Calu3 (cell line): ENCODE measurements at regions not wholly inside any gene's neighbourhood (a gene's known extent, or its start where the extent isn't known, plus 50 kb on each side); places are given as distances from the start of the nearest gene placed in this dataset.
"Not testable (repeated sequence)": the region's sequence is repeated elsewhere in the genome, so short reads cannot be mapped to it uniquely, and the experiment has no call there.

Experiments
- BruUV-seq: library from RNA; stranded (reverse); fragments of 400-500 nt; replicated peaks from 2 replicates; lab custom pipeline; 2021; lab: Mats Ljungman, UMichigan
- CTCF ChIA-PET: fragments of 300-600 bp; sonication (Branson Sonifier 250); formaldehyde crosslinking; loops from one replicate; lab custom pipeline; 2022; ENCODE audit warnings: antibody characterized with exemption; lab: Charles Lee
- DNase-seq: peaks from one replicate; pipeline ENCODE4 v3.0.0; 2022
- H3K27ac Mint-ChIP-seq: one replicate; pipeline ENCODE4 v1.8.0; 2022; ENCODE audit warnings: mixed read lengths; ENCODE audit not compliant: unreplicated experiment
- H3K27me3 Mint-ChIP-seq: one replicate; pipeline ENCODE4 v1.8.0; 2022; ENCODE audit warnings: mixed read lengths; ENCODE audit not compliant: unreplicated experiment
- H3K36me3 Mint-ChIP-seq: one replicate; pipeline ENCODE4 v1.8.0; 2022; ENCODE audit warnings: mild to moderate bottlenecking, moderate library complexity, mixed read lengths; ENCODE audit not compliant: insufficient read depth, unreplicated experiment
- H3K4me1 Mint-ChIP-seq: one replicate; pipeline ENCODE4 v1.8.0; 2022; ENCODE audit warnings: mild to moderate bottlenecking, low read depth, mixed read lengths; ENCODE audit not compliant: unreplicated experiment
- H3K4me3 Mint-ChIP-seq: one replicate; pipeline ENCODE4 v1.8.0; 2022; ENCODE audit warnings: mild to moderate bottlenecking, low read depth, moderate library complexity, mixed read lengths; ENCODE audit not compliant: unreplicated experiment
- H3K9me3 Mint-ChIP-seq: one replicate; pipeline ENCODE4 v1.8.0; 2022; ENCODE audit warnings: low read depth, mixed read lengths; ENCODE audit not compliant: unreplicated experiment
- intact Hi-C: fragments of 100-400 bp; cut with micrococcal nuclease; formaldehyde crosslinking; loops from one replicate; pipeline ENCODE4 v1.10.0; 2022; ENCODE audit not compliant: unreplicated experiment
- TF ChIP-seq, protein P1 (sequence below): fragments of 200-600 bp; IDR thresholded peaks from one replicate; pipeline ENCODE4 v1.8.0; 2022; ENCODE audit warnings: antibody characterized with exemption; ENCODE audit not compliant: unreplicated experiment

- Mint-ChIP-seq H3K4me3 (peak overlapping the region; percentile 69), H3K36me3 (peaks cover 10% of the 10 kb centered on the region), H3K27ac (peak overlapping the region; percentile 9), H3K4me1 (peaks cover 24% of the 10 kb centered on the region), H3K27me3 (no peaks in the 10 kb centered on the region), H3K9me3 (peaks cover 3% of the 10 kb centered on the region)
- intact Hi-C loops, result no loop called here
- CTCF ChIA-PET, result interaction anchor here (0.8 to 1.2 kb wide), 2 partner anchors 43 to 149 kb away, joined by 3 read pairs; no protein-coding TSS in a partner anchor
- TF ChIP-seq, protein P1, sequence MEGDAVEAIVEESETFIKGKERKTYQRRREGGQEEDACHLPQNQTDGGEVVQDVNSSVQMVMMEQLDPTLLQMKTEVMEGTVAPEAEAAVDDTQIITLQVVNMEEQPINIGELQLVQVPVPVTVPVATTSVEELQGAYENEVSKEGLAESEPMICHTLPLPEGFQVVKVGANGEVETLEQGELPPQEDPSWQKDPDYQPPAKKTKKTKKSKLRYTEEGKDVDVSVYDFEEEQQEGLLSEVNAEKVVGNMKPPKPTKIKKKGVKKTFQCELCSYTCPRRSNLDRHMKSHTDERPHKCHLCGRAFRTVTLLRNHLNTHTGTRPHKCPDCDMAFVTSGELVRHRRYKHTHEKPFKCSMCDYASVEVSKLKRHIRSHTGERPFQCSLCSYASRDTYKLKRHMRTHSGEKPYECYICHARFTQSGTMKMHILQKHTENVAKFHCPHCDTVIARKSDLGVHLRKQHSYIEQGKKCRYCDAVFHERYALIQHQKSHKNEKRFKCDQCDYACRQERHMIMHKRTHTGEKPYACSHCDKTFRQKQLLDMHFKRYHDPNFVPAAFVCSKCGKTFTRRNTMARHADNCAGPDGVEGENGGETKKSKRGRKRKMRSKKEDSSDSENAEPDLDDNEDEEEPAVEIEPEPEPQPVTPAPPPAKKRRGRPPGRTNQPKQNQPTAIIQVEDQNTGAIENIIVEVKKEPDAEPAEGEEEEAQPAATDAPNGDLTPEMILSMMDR, result no peak
- BruUV-seq, result no TSS peak
- peak; percentile 43 for DNase-seq
Observed at GRCh38 chr12:13404631-13405473, 208.3 kb downstream of the EMP1 start.

GRCh38 chr12:13404111-13404628, 207.6 kb downstream of the EMP1 start:
- H3K27ac Mint-ChIP-seq, result peak overlapping the region; percentile 9
- peaks cover 24% of the 10 kb centered on the region for H3K4me1 Mint-ChIP-seq
- no peak for DNase-seq
- peak overlapping the region; percentile 69 for H3K4me3 Mint-ChIP-seq
- intact Hi-C loops, result no loop called here
- no TSS peak for BruUV-seq
- H3K27me3 Mint-ChIP-seq, result no peaks in the 10 kb centered on the region
- TF ChIP-seq, protein P1, result no peak
- H3K36me3 Mint-ChIP-seq, result peaks cover 10% of the 10 kb centered on the region
- CTCF ChIA-PET, result interaction anchor here (0.8 kb wide), 1 partner anchor 148 kb away, joined by 3 read pairs; no protein-coding TSS in a partner anchor
- peaks cover 3% of the 10 kb centered on the region for H3K9me3 Mint-ChIP-seq

DNA sequence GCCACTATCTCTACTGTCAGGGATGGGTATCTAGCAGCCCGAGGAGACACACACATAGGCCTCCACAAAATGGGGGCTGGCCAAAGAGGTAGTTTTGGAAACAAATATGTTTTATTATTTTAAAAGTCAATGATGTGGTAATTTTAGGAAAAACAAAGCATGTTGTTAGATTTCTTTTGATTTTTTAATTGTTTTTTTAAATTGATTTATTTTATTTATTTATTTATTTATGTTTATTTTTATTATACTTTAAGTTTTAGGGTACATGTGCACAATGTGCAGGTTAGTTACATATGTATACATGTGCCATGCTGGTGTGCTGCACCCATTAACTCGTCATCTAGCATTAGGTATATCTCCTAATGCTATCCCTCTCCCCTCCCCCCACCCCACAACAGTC, 194.8 kb downstream of the EMP1 start:
- Mint-ChIP-seq H3K4me1 (peaks cover 42% of the 10 kb centered on the region), H3K27ac (peak overlapping the region; percentile 95), H3K4me3 (peak overlapping the region; percentile 24)
- DNase-seq, BruUV-seq, CTCF ChIA-PET, H3K9me3 Mint-ChIP-seq, H3K36me3 Mint-ChIP-seq, H3K27me3 Mint-ChIP-seq, intact Hi-C loops: not testable (repeated sequence)

GRCh38 chr12:13390918-13391317, 194.4 kb downstream of the EMP1 start:
- BruUV-seq, result no TSS peak

More at GRCh38 chr12:13390918-13391317, 194.4 kb downstream of the EMP1 start:
- Mint-ChIP-seq H3K36me3 (peaks cover 4% of the 10 kb centered on the region), H3K27ac (peak overlapping the region; percentile 95), H3K27me3 (no peaks in the 10 kb centered on the region), H3K9me3 (no peaks in the 10 kb centered on the region), H3K4me1 (peaks cover 47% of the 10 kb centered on the region), H3K4me3 (peak overlapping the region; percentile 24)
- TF ChIP-seq, protein P1, result no peak
- intact Hi-C loops, result no loop called here
- CTCF ChIA-PET, result interaction anchor here (0.9 to 1.0 kb wide), 2 partner anchors 29 to 112 kb away, joined by 3 to 6 read pairs; no protein-coding TSS in a partner anchor
- DNase-seq, result no peak
